ENCODE measurements at regions not wholly inside any gene's neighbourhood (a gene's known extent, or its start where the extent isn't known, plus 50 kb on each side); places are given as distances from the start of the nearest gene placed in this dataset.
A peak's percentile ranks its signal among the peaks of the same experiment; 100 is the strongest.
"Not testable (repeated sequence)": the region's sequence is repeated elsewhere in the genome, so short reads cannot be mapped to it uniquely, and the experiment has no call there.

- intact Hi-C loops (cut with DNase I); H3K9me3 ChIP-seq (ENCODE audit: control insufficient read depth, low read length); H3K27ac ChIP-seq (ENCODE audit: low read length); ATAC-seq; H3K4me3 ChIP-seq (ENCODE audit: low read length); H3K4me1 ChIP-seq (ENCODE audit: control insufficient read depth, insufficient read depth, low read length); H3K27me3 ChIP-seq (ENCODE audit: control insufficient read depth, insufficient read depth); DNase-seq: not testable (repeated sequence)
- WGBS: 92% methylated on average over 3 of the region's 3 CpGs
These were observed 101.0 kb upstream of the PTPN20 start for GRCh38 chr10:46810222-46810621.

GRCh38 chr10:46816126-46816525 lies 95.1 kb upstream of the PTPN20 start:
- intact Hi-C loops (cut with DNase I): not testable (repeated sequence)

GRCh38 chr10:46840393-46841050 lies 70.7 kb upstream of the PTPN20 start:
- ATAC-seq: peak; percentile 26 to 60
- H3K4me1 ChIP-seq (ENCODE audit: control insufficient read depth, insufficient read depth, low read length); intact Hi-C loops (cut with DNase I); H3K27me3 ChIP-seq (ENCODE audit: control insufficient read depth, insufficient read depth); DNase-seq; H3K4me3 ChIP-seq (ENCODE audit: low read length); H3K27ac ChIP-seq (ENCODE audit: low read length); H3K9me3 ChIP-seq (ENCODE audit: control insufficient read depth, low read length): not testable (repeated sequence)
- 91% methylated on average over 5 of the region's 11 CpGs for WGBS

More at GRCh38 chr10:46816126-46816525, 95.1 kb upstream of the PTPN20 start:
- H3K27me3 ChIP-seq (ENCODE audit: control insufficient read depth, insufficient read depth); H3K4me1 ChIP-seq (ENCODE audit: control insufficient read depth, insufficient read depth, low read length); H3K27ac ChIP-seq (ENCODE audit: low read length); H3K9me3 ChIP-seq (ENCODE audit: control insufficient read depth, low read length); ATAC-seq; DNase-seq; H3K4me3 ChIP-seq (ENCODE audit: low read length): not testable (repeated sequence)
- 97% methylated on average over 11 of the region's 18 CpGs for WGBS

DNA sequence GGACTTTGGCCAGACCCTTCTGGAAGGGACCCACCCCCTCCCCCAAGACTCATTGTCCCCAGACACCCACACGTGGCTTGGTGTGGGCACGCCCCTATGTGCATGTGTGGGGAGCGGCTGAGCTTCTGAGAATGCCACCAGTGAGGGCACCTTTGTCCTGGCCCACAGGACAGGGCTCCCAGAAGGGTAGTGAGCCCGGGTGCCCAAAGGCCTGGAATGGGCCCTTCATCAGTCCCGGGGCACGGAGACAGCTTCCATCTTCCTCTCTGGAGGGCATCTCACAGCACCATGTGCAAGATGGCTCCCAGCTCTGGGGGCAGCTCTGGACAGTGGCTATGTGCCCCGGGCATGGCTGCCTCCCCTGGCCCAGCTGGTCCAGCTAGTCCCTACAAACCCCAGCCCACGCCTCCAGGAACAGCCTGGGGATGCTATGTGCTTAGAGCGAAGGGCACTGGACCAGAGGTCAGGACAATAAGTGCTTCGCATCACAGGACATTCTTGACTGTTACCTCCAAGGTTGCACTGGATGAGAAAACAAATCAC lies 70.1 kb upstream of the PTPN20 start:
- intact Hi-C loops (cut with DNase I); H3K4me1 ChIP-seq (ENCODE audit: control insufficient read depth, insufficient read depth, low read length); H3K27ac ChIP-seq (ENCODE audit: low read length); H3K9me3 ChIP-seq (ENCODE audit: control insufficient read depth, low read length); H3K27me3 ChIP-seq (ENCODE audit: control insufficient read depth, insufficient read depth); H3K4me3 ChIP-seq (ENCODE audit: low read length): not testable (repeated sequence)
- WGBS: 90% methylated on average over 10 of the region's 10 CpGs
- peak; percentile 29 to 47 for ATAC-seq
- peak in 2 of 3 donors; percentile 12 for DNase-seq

GRCh38 chr10:46845194-46845593 lies 66.0 kb upstream of the PTPN20 start:
- ATAC-seq; intact Hi-C loops (cut with DNase I); H3K27me3 ChIP-seq (ENCODE audit: control insufficient read depth, insufficient read depth); H3K4me3 ChIP-seq (ENCODE audit: low read length); H3K27ac ChIP-seq (ENCODE audit: low read length); DNase-seq; H3K4me1 ChIP-seq (ENCODE audit: control insufficient read depth, insufficient read depth, low read length); H3K9me3 ChIP-seq (ENCODE audit: control insufficient read depth, low read length): not testable (repeated sequence)
- WGBS: 71% methylated on average over 2 of the region's 2 CpGs

DNA sequence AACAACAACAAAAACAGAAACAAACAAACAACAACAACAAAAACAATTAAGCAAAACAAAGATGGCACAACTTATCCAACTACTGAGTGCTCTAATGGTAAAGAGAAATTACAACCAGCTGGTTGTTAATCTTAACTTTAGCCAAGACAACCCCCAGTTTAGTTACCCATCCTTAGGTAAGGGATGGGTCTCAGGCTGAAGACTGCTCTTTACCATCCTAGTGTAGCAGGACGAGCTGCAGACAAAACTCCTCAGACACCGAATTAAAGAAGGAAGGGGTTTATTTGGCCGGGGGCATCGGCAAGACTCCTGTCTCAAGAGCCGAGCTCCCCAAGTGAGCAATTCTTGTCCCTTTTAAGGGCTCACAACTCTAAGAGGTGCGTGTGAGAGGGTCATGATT lies 65.6 kb upstream of the PTPN20 start:
- ATAC-seq; H3K4me3 ChIP-seq (ENCODE audit: low read length); intact Hi-C loops (cut with DNase I); H3K4me1 ChIP-seq (ENCODE audit: control insufficient read depth, insufficient read depth, low read length); H3K9me3 ChIP-seq (ENCODE audit: control insufficient read depth, low read length); H3K27me3 ChIP-seq (ENCODE audit: control insufficient read depth, insufficient read depth); DNase-seq; H3K27ac ChIP-seq (ENCODE audit: low read length): not testable (repeated sequence)
- WGBS: 60% methylated on average over 1 of the region's 6 CpGs

DNA sequence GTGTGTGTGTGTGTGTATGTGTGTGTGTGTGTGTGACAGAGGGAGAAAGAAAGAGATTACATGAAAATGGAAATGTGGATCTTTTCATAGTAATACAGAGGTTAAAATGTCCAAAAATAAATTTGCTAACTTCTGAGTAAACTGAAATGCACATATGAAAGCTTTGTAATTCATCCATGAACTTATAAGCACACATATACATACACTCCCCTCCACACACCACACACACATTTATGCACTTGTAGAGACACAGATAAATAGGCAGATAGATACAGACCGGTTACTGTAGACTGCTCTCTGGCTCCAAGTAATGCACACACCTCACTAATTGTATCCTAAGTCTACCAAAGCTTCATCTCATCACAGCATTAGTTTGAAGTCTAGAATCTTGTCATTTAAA lies 50.5 kb upstream of the PTPN20 start:
- ATAC-seq; intact Hi-C loops (cut with DNase I): not testable (repeated sequence)
- 78% methylated on average over 1 of the region's 1 CpG for whole genome bisulfite sequencing

More for the DNA sequence above, 50.5 kb upstream of the PTPN20 start:
- H3K4me3 ChIP-seq (ENCODE audit: low read length); H3K9me3 ChIP-seq (ENCODE audit: control insufficient read depth, low read length); H3K27me3 ChIP-seq (ENCODE audit: control insufficient read depth, insufficient read depth); H3K4me1 ChIP-seq (ENCODE audit: control insufficient read depth, insufficient read depth, low read length); H3K27ac ChIP-seq (ENCODE audit: low read length); DNase-seq: not testable (repeated sequence)

All from right cardiac atrium (tissue), 5 donors.